Left lung (tissue), 4 donors: ENCODE measurements at regions not wholly inside any gene's neighbourhood (a gene's known extent, or its start where the extent isn't known, plus 50 kb on each side); places are given as distances from the start of the nearest gene placed in this dataset.

Source experiments
- ATAC-seq: fragments of 200-7000 bp; cut with Tn5 transposase; one replicate; pipeline ENCODE4 v1.9.1; 2020; ENCODE audit warnings: moderate library complexity
- DNase-seq, 4 donors: peaks; one replicate each; pipeline ENCODE4 v3.0.0-alpha.2; 2013 to 2020
- H3K27ac ChIP-seq, 2 donors: fragments of 200-600 bp; sonication (generic) in 1 of 2; one replicate each; pipeline versions ENCODE4 v1.5.0 to v1.8.0; 2020 to 2021
- H3K27me3 ChIP-seq, 2 donors: fragments of 200-600 bp; sonication (generic) in 1 of 2; one replicate each; pipeline versions ENCODE4 v1.5.0 to v1.8.0; 2020 to 2021
- H3K36me3 ChIP-seq, 2 donors: fragments of 200-600 bp; sonication (generic) in 1 of 2; one replicate each; pipeline versions ENCODE4 v1.5.0 to v1.8.0; 2020 to 2021
- H3K4me1 ChIP-seq, 2 donors: fragments of 200-600 bp; one replicate each; pipeline ENCODE4 v1.8.0; 2021
- H3K4me3 ChIP-seq, 2 donors: fragments of 200-600 bp; sonication (generic) in 1 of 2; one replicate each; pipeline versions ENCODE4 v1.5.0 to v1.8.0; 2020 to 2021; ENCODE audit warnings: mild to moderate bottlenecking in 1 of 2
- H3K9me3 ChIP-seq, 2 donors: fragments of 200-600 bp; sonication (generic) in 1 of 2; one replicate each; pipeline versions ENCODE4 v1.5.0 to v1.8.0; 2020 to 2021
- intact Hi-C, 2 donors: fragments of 100-400 bp; cut with DNase I; formaldehyde crosslinking; loops; one replicate each; pipeline versions ENCODE4 v1.11.2 to v1.14.2; 2022
- TF ChIP-seq, protein P1 (sequence below), 2 donors: fragments of 200-600 bp; sonication (generic) in 1 of 2; IDR thresholded peaks; one replicate each; pipeline versions ENCODE4 v1.5.0 to v1.8.0; 2021; ENCODE audit warnings: antibody characterized with exemption in 2 of 2
- donor health status: DM: no; HTN: yes; CAD: no.
- donor health status: DM: no; HTN: no; CAD: no.

DNA sequence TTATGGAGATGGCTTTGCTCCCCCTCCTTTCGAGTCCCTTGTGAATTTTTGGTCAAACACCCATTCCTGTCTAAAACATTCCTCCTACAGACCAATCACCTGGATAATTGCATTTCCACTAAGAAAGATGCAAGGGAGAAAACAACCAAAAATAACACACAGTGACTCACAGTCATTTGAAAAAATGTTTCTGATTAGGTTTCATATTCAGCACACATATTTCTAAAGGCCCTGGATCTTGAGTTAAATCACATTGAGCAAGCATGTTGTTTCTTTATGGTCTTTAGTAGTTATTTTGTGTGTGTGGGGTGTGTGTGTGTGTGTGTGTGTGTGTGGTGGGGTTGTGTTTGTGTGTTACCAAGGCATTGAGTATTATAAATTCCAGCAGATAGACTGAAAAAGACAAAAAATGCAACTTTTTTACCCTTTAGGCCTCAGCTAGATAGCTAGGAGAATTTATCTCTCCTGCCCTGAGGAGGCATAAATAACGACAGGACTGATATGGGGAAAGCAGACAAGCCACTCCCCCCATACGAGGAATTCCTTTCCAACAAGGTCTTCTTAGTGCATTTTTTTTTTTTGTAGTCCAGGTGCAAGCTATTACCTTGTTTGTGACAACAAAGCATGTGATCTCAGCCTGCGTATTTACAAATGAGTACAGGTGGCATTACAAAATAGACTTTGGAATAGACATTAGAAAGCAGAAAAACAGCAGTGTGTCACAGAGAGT, 265.4 kb upstream of the ADGRL3 start:
- intact Hi-C loops = no loop called here
- Histone ChIP-seq H3K27ac (no peak overlapping the region), H3K27me3 (no peaks in the 10 kb centered on the region), H3K36me3 (no peaks in the 10 kb centered on the region), H3K4me3 (no peak overlapping the region), H3K4me1 (no peaks in the 10 kb centered on the region), H3K9me3 (peaks cover 0 to 4% of the 10 kb centered on the region in 2 donors)
- TF ChIP-seq, protein P1, sequence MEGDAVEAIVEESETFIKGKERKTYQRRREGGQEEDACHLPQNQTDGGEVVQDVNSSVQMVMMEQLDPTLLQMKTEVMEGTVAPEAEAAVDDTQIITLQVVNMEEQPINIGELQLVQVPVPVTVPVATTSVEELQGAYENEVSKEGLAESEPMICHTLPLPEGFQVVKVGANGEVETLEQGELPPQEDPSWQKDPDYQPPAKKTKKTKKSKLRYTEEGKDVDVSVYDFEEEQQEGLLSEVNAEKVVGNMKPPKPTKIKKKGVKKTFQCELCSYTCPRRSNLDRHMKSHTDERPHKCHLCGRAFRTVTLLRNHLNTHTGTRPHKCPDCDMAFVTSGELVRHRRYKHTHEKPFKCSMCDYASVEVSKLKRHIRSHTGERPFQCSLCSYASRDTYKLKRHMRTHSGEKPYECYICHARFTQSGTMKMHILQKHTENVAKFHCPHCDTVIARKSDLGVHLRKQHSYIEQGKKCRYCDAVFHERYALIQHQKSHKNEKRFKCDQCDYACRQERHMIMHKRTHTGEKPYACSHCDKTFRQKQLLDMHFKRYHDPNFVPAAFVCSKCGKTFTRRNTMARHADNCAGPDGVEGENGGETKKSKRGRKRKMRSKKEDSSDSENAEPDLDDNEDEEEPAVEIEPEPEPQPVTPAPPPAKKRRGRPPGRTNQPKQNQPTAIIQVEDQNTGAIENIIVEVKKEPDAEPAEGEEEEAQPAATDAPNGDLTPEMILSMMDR (IDR thresholded peaks at IDR 0.05) = no peak
- no peak for ATAC-seq
- DNase-seq = no peak

DNA sequence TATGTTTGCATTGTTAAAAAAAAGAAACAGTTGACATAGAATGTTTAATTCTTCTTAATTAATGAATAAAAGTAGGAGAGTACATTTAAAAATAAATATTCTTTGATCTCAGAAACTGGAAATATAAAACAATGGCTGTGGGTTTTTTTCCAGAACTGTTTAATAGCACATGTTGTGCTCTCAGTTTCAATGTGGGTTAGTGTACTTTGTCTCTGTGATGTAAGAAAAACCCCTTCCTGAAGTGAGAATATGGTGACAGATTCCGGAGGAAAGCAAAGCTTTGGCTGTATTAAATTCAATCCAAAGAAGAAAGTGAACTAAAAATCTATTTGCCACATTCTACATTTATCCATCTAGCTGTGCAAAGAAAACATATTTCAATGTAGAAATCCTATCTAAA, 261.9 kb upstream of the ADGRL3 start:
- peaks cover 0 to 2% of the 10 kb centered on the region in 2 donors for H3K9me3 ChIP-seq
- H3K36me3 ChIP-seq = no peaks in the 10 kb centered on the region
- H3K27ac ChIP-seq = no peak overlapping the region
- DNase-seq = no peak
- no peaks in the 10 kb centered on the region for H3K4me1 ChIP-seq
- ATAC-seq = no peak
- TF ChIP-seq, protein P1 (IDR thresholded peaks at IDR 0.05) = no peak
- no peak overlapping the region for H3K4me3 ChIP-seq
- intact Hi-C loops = no loop called here
- no peaks in the 10 kb centered on the region for H3K27me3 ChIP-seq

DNA sequence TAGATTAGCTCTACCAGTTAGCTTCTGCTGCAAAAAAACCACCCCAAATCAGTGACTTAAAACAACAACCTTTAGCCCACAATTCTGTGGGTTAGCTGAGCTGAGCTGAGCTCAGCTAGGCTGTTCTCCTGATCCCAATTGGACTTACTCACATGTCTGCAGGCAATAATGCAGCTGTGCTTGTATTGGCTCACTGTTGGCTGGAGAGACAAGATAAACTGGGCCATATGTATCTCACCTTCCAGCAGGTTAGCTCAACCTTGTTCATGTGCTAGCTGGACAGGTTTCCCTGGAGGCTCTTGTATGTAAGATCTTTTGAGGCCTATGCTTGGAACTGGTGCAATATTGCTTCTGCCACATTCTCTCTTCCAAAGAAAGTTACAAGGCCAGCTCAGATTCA, 261.5 kb upstream of the ADGRL3 start:
- Histone ChIP-seq H3K4me1 (no peaks in the 10 kb centered on the region), H3K36me3 (no peaks in the 10 kb centered on the region), H3K4me3 (no peak overlapping the region), H3K9me3 (peaks cover 0 to 2% of the 10 kb centered on the region in 2 donors), H3K27me3 (no peaks in the 10 kb centered on the region), H3K27ac (no peak overlapping the region)
- TF ChIP-seq, protein P1 (IDR thresholded peaks at IDR 0.05) = no peak
- DNase-seq = no peak
- ATAC-seq = no peak
- intact Hi-C loops = no loop called here

DNA sequence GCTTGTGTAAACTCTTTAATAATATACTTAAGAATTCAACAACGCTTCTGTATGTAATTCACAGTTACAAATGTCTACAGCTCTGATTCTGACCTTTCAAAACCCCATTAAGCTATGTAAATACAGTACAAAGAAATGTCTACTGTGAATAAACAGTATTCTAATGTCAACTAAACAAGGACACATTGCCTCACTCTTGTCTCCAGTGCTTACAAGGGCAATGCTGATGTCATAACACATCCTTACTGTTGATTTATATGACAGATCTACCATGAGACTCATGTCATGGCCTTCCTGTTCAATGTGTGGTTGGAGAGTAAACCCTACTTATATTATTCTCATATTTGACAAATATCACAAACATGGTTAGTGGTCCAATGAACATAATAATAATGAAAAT, 256.1 kb upstream of the ADGRL3 start:
- Histone ChIP-seq H3K27me3 (no peaks in the 10 kb centered on the region), H3K4me1 (no peaks in the 10 kb centered on the region), H3K9me3 (peaks cover 0 to 19% of the 10 kb centered on the region in 2 donors), H3K27ac (no peak overlapping the region), H3K4me3 (no peak overlapping the region), H3K36me3 (no peaks in the 10 kb centered on the region)
- no peak for ATAC-seq
- intact Hi-C loops = no loop called here
- TF ChIP-seq, protein P1 (IDR thresholded peaks at IDR 0.05) = no peak
- DNase-seq = peak in 1 of 4 donors; percentile 4

DNA sequence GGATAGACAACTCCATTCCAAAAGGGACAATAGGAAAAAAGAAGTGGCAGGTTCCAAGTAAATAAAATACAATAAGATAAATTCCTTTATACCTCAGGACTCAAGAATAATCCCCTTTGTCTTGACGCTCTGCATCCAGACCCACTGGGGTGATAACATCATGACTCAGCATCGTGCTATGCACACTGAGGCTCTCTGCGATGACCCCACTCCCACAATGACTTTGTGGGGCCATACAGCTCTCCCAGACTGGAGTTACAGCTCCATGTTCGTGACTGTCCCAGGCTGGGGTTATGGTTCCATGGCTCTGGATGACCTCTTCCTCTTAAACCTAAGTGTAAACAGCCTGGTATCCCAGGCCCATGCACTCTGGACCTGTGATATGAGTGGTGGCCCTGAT, 254.5 kb upstream of the ADGRL3 start:
- Histone ChIP-seq H3K9me3 (peaks cover 0 to 19% of the 10 kb centered on the region in 2 donors), H3K4me1 (no peaks in the 10 kb centered on the region), H3K4me3 (no peak overlapping the region), H3K36me3 (no peaks in the 10 kb centered on the region), H3K27ac (no peak overlapping the region), H3K27me3 (no peaks in the 10 kb centered on the region)
- TF ChIP-seq, protein P1 (IDR thresholded peaks at IDR 0.05) = no peak
- no peak for DNase-seq
- intact Hi-C loops = no loop called here
- ATAC-seq = no peak
